Epithelial cell of proximal tubule (primary cell): ENCODE measurements at regions not wholly inside any gene's neighbourhood (a gene's known extent, or its start where the extent isn't known, plus 50 kb on each side); places are given as distances from the start of the nearest gene placed in this dataset.

Source experiments
- DNase-seq: peaks from one replicate; pipeline ENCODE4 v3.0.0-alpha.2; 2011; ENCODE audit warnings: low read depth
- H3K4me3 ChIP-seq: 2 replicates; pipeline ENCODE4 v1.5.1; 2011; ENCODE audit warnings: low read depth, mild to moderate bottlenecking, low read length
- CTCF ChIP-seq: conservative IDR thresholded peaks from 2 replicates; pipeline ENCODE4 v1.5.1; 2012; ENCODE audit warnings: low read depth, mild to moderate bottlenecking, low read length

GRCh38 chr20:48156951-48157700 lies 371.8 kb upstream of the SULF2 start:
- no peak for DNase-seq
- no peak overlapping the region for H3K4me3 ChIP-seq
- TF ChIP-seq CTCF = no peak

- no peak for TF ChIP-seq CTCF
These were observed 371.2 kb upstream of the SULF2 start for GRCh38 chr20:48156521-48156920.

GRCh38 chr20:48155268-48155667 lies 370.0 kb upstream of the SULF2 start:
- DNase-seq = no peak
- no peak for TF ChIP-seq CTCF
- H3K4me3 ChIP-seq = no peak overlapping the region

More at GRCh38 chr20:48156521-48156920, 371.2 kb upstream of the SULF2 start:
- no peak for DNase-seq
- no peak overlapping the region for H3K4me3 ChIP-seq

- TF ChIP-seq CTCF = no peak
- DNase-seq = no peak
- no peak overlapping the region for H3K4me3 ChIP-seq
These were observed 368.9 kb upstream of the SULF2 start for GRCh38 chr20:48154040-48154765.

GRCh38 chr20:48153523-48153922 lies 368.2 kb upstream of the SULF2 start:
- no peak for TF ChIP-seq CTCF
- H3K4me3 ChIP-seq = no peak overlapping the region
- no peak for DNase-seq

GRCh38 chr20:48153103-48153502 lies 367.8 kb upstream of the SULF2 start:
- no peak for DNase-seq
- no peak for TF ChIP-seq CTCF
- no peak overlapping the region for H3K4me3 ChIP-seq
